ENCODE measurements at regions not wholly inside any gene's neighbourhood (a gene's known extent, or its start where the extent isn't known, plus 50 kb on each side); places are given as distances from the start of the nearest gene placed in this dataset.
A peak's percentile ranks its signal among the peaks of the same experiment; 100 is the strongest.

GRCh38 chr3:170716172-170716805 lies 130.4 kb upstream of the SLC7A14 start:
- POLR2A ChIA-PET = interaction anchor here (0.7 to 1.2 kb wide), 2 partner anchors 44 to 151 kb away, joined by 3 to 4 read pairs; no protein-coding TSS in a partner anchor
- DNase-seq (ENCODE audit: extremely low read depth in 1 of 4, low spot score in 3 of 4) = no peak

More at GRCh38 chr3:170716172-170716805, 130.4 kb upstream of the SLC7A14 start:
- no peak for ATAC-seq
- Histone ChIP-seq H3K36me3 (ENCODE audit: control insufficient read depth, insufficient read depth, low read length) (no peaks in the 10 kb centered on the region), H3K79me2 (ENCODE audit: control insufficient read depth, insufficient read depth, low read length) (no peaks in the 10 kb centered on the region), H3K27me3 (ENCODE audit: control insufficient read depth in 2 of 2, insufficient read depth in 2 of 2, low read length in 2 of 2) (no peaks in the 10 kb centered on the region), H2AFZ (ENCODE audit: low read depth, low read length) (no peak overlapping the region), H4K20me1 (replicated peaks; ENCODE audit: control insufficient read depth, insufficient read depth, low read length) (no peaks in the 10 kb centered on the region), H3K4me3 (no peak overlapping the region), H3K4me1 (replicated peaks in 1 of 2; ENCODE audit: control insufficient read depth in 2 of 2, insufficient read depth in 2 of 2, low read length in 2 of 2) (peaks cover 6 to 19% of the 10 kb centered on the region in 2 experiments; a peak in 4 of 5 replicates), H3K4me2 (ENCODE audit: insufficient read depth, low read length) (no peak overlapping the region), H3K9ac (ENCODE audit: insufficient read depth in 1 of 2, low read depth in 2 of 2, low read length in 2 of 2) (no peak overlapping the region), H3K9me3 (replicated peaks; ENCODE audit: control insufficient read depth, insufficient read depth, low read depth, low read length) (no peaks in the 10 kb centered on the region), H3K9me1 (ENCODE audit: control insufficient read depth, insufficient read depth, low read length) (no peaks in the 10 kb centered on the region), H3K27ac (ENCODE audit: extremely low read depth, low read depth, low read length) (no peak overlapping the region)
- no TSS peak for BruUV-seq (replicated peaks)
- WGBS (ENCODE audit: insufficient coverage, low coverage, missing lambda C conversion rate) = 64% methylated on average over 5 of the region's 5 CpGs
- CTCF ChIA-PET (ENCODE audit: low intra/inter-chr PET ratio) = no interaction called here
- TF ChIP-seq SREBF1 (IDR thresholded peaks at IDR 0.05; ENCODE audit: borderline replicate concordance, low read depth, low read length) (no peak), MAX (CRISPR knock-in tag; IDR thresholded peaks at IDR 0.05) (no peak), HMGXB4 (CRISPR knock-in tag; IDR thresholded peaks at IDR 0.05) (no peak), SIRT6 (IDR thresholded peaks at IDR 0.05; ENCODE audit: low read depth, low read length) (no peak), RFX5 (IDR thresholded peaks at IDR 0.05; ENCODE audit: low read depth, low read length) (no peak), ZNF512 (tag; IDR thresholded peaks at IDR 0.05) (peak; percentile 36), CTCF (IDR thresholded peaks at IDR 0.05 in 2 of 3, conservative IDR thresholded peaks at IDR 0.05 in 1 of 3; ENCODE audit: insufficient read depth in 2 of 3, low read depth in 1 of 3, low read length in 3 of 3) (no peak)
- in situ Hi-C loops (cut with MboI) = loop anchor here (5.0 kb wide), 1 partner anchor 96 kb away; no protein-coding TSS in a partner anchor
- FAIRE-seq = no peak
- intact Hi-C loops (cut with micrococcal nuclease) = no loop called here

Measured in K562 (cell line).